Vagina (tissue), 2 donors: ENCODE measurements at regions not wholly inside any gene's neighbourhood (a gene's known extent, or its start where the extent isn't known, plus 50 kb on each side); places are given as distances from the start of the nearest gene placed in this dataset.

Experiments
- DNase-seq, 2 donors: peaks; one replicate each; pipeline ENCODE4 v3.0.0-alpha.2; 2017; ENCODE audit errors: extremely low spot score in 2 of 2
- H3K27ac ChIP-seq: fragments of 200-600 bp; sonication (generic); one replicate; pipeline ENCODE4 v1.5.1; 2019
- H3K27me3 ChIP-seq: fragments of 200-600 bp; sonication (generic); one replicate; pipeline ENCODE4 v1.5.1; 2019
- H3K36me3 ChIP-seq, 2 donors: fragments of 200-600 bp; sonication (generic); one replicate each; pipeline ENCODE4 v1.5.1; 2017 to 2019
- H3K4me1 ChIP-seq: fragments of 200-600 bp; sonication (generic); one replicate; pipeline ENCODE4 v1.5.1; 2019
- H3K4me3 ChIP-seq, 2 donors: fragments of 200-600 bp; sonication (generic); 1 replicate in 1 of 2; 2 replicates in 1 of 2; pipeline ENCODE4 v1.5.1; 2016 to 2019
- H3K9me3 ChIP-seq: fragments of 200-600 bp; sonication (generic); one replicate; pipeline ENCODE4 v1.5.1; 2019
- CTCF ChIP-seq, 3 experiments: fragments of 450-650 bp in 2 of 3; fragments of 200-600 bp in 1 of 3; sonication (generic) in 1 of 3; IDR thresholded peaks; one replicate each; pipeline ENCODE4 v1.5.1; 2017 to 2019; ENCODE audit warnings: antibody characterized with exemption in 3 of 3, mild to moderate bottlenecking in 2 of 3, moderate library complexity in 2 of 3
- POLR2A ChIP-seq, 2 donors: fragments of 450-650 bp; IDR thresholded peaks; one replicate each; pipeline ENCODE4 v1.6.1; 2017; ENCODE audit warnings: antibody characterized with exemption in 2 of 2, mild to moderate bottlenecking in 2 of 2, moderate library complexity in 2 of 2
- POLR2AphosphoS5 ChIP-seq, 2 donors: sonication (generic); formaldehyde crosslinking; IDR thresholded peaks; one replicate each; pipeline ENCODE4 v1.9.0; 2017; ENCODE audit warnings: antibody characterized with exemption in 2 of 2, mild to moderate bottlenecking in 2 of 2, low read depth in 1 of 2; ENCODE audit not compliant: insufficient read depth in 1 of 2
- intact Hi-C: fragments of 100-400 bp; cut with DNase I; formaldehyde crosslinking; loops from one replicate; pipeline ENCODE4 v1.15.1; 2023

GRCh38 chr1:185486346-185486745 lies 169.3 kb upstream of the IVNS1ABP start:
- intact Hi-C loops: no loop called here
- Histone ChIP-seq H3K9me3 (no peaks in the 10 kb centered on the region), H3K36me3 (no peaks in the 10 kb centered on the region), H3K4me3 (no peak overlapping the region), H3K27me3 (no peaks in the 10 kb centered on the region), H3K27ac (no peak overlapping the region), H3K4me1 (peaks cover 16% of the 10 kb centered on the region)
- TF ChIP-seq CTCF (IDR thresholded peaks at IDR 0.05) (no peak), POLR2A (IDR thresholded peaks at IDR 0.05) (no peak), POLR2AphosphoS5 (IDR thresholded peaks at IDR 0.05; ENCODE audit: insufficient read depth in 1 of 2, low read depth in 1 of 2) (no peak)
- no peak for DNase-seq

GRCh38 chr1:185483664-185484450 lies 166.8 kb upstream of the IVNS1ABP start:
- intact Hi-C loops: no loop called here
- H3K27ac ChIP-seq: peak overlapping the region; percentile 26
- H3K4me1 ChIP-seq: peaks cover 16% of the 10 kb centered on the region
- H3K4me3 ChIP-seq: no peak overlapping the region
- no peaks in the 10 kb centered on the region for H3K36me3 ChIP-seq
- H3K9me3 ChIP-seq: no peaks in the 10 kb centered on the region
- no peak for DNase-seq
- H3K27me3 ChIP-seq: no peaks in the 10 kb centered on the region
- TF ChIP-seq POLR2A (IDR thresholded peaks at IDR 0.05) (no peak), CTCF (IDR thresholded peaks at IDR 0.05) (no peak), POLR2AphosphoS5 (IDR thresholded peaks at IDR 0.05; ENCODE audit: insufficient read depth in 1 of 2, low read depth in 1 of 2) (peak in 1 of 2 donors; percentile 72)

DNA sequence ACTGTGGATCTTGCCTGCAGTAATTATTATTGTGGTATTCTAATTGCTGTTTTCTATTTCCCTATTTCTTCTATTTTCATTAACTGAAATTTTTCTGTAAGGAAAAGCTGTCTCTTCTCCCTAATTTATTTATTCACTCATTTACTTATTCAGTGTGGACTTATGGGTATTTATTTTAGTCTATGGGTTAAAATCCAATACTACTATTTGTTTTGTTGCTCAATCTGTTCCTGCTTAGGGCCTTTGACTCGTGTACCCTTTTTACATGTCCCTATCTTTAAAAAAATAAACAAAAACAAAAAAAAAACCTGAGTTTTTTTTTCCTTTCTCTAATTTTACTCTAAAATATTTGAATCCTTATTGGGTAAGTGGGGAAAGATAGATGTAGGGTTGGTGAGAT lies 166.2 kb upstream of the IVNS1ABP start:
- Histone ChIP-seq H3K4me3 (no peak overlapping the region), H3K36me3 (no peaks in the 10 kb centered on the region), H3K27me3 (no peaks in the 10 kb centered on the region), H3K9me3 (no peaks in the 10 kb centered on the region), H3K4me1 (peaks cover 11% of the 10 kb centered on the region), H3K27ac (peak overlapping the region; percentile 26)
- DNase-seq: no peak
- TF ChIP-seq CTCF (IDR thresholded peaks at IDR 0.05) (no peak), POLR2A (IDR thresholded peaks at IDR 0.05) (no peak), POLR2AphosphoS5 (IDR thresholded peaks at IDR 0.05; ENCODE audit: insufficient read depth in 1 of 2, low read depth in 1 of 2) (no peak)
- intact Hi-C loops: no loop called here

DNA sequence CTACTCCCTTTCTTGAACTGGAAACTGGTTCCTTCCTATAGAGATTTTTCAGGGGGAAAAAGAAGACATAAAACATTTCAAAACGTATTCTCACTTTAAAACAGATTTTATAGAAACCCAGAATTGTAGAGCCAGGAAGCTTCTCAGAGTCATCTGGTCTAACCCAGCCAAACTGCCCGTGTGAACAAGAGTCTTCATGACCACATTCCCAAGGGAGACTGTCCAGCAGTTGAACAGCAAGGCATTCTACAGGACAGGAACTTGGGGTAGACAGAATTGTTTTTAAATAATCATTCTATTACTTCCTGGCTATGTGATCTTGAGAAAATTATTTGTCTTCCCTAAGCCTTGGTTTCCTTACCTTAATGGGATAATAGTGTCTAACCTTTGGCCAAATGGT lies 163.5 kb upstream of the IVNS1ABP start:
- intact Hi-C loops: no loop called here
- Histone ChIP-seq H3K27ac (no peak overlapping the region), H3K4me3 (no peak overlapping the region), H3K9me3 (no peaks in the 10 kb centered on the region), H3K36me3 (no peaks in the 10 kb centered on the region), H3K4me1 (no peaks in the 10 kb centered on the region), H3K27me3 (no peaks in the 10 kb centered on the region)
- TF ChIP-seq POLR2AphosphoS5 (IDR thresholded peaks at IDR 0.05; ENCODE audit: insufficient read depth in 1 of 2, low read depth in 1 of 2) (no peak), POLR2A (IDR thresholded peaks at IDR 0.05) (no peak), CTCF (IDR thresholded peaks at IDR 0.05) (no peak)
- DNase-seq: no peak

GRCh38 chr1:185479796-185480195 lies 162.8 kb upstream of the IVNS1ABP start:
- H3K9me3 ChIP-seq: no peaks in the 10 kb centered on the region
- H3K4me3 ChIP-seq: no peak overlapping the region
- TF ChIP-seq POLR2AphosphoS5 (IDR thresholded peaks at IDR 0.05; ENCODE audit: insufficient read depth in 1 of 2, low read depth in 1 of 2): no peak
- no peak for TF ChIP-seq POLR2A (IDR thresholded peaks at IDR 0.05)
- TF ChIP-seq CTCF (IDR thresholded peaks at IDR 0.05): no peak
- H3K27me3 ChIP-seq: no peaks in the 10 kb centered on the region
- intact Hi-C loops: no loop called here
- no peak overlapping the region for H3K27ac ChIP-seq
- no peaks in the 10 kb centered on the region for H3K36me3 ChIP-seq
- DNase-seq: no peak
- H3K4me1 ChIP-seq: no peaks in the 10 kb centered on the region
